ENCODE measurements at regions not wholly inside any gene's neighbourhood (a gene's known extent, or its start where the extent isn't known, plus 50 kb on each side); places are given as distances from the start of the nearest gene placed in this dataset.

DNA sequence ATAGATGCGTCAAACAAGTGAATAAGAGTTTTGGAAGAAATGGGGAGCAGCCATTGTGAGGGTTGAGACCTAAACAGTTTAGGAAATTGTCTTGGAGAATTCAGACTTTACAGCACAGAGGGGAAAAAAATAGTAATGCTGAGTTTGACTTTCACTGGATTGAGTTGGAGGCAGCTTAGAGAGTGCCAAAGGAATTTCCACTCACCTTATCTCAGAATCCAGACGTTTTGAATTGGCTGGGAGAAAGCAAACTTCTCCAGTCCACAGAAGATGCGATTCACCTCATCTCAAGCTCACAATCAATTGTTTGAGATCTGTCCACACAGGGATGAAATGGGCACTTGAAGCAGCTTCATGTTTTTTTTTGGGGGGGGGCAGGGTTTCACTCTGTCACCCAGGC lies 663.5 kb upstream of the SALL1 start:
- DNase-seq (ENCODE audit: extremely low read depth, low read depth), result no peak
- TF ChIP-seq, protein P1, sequence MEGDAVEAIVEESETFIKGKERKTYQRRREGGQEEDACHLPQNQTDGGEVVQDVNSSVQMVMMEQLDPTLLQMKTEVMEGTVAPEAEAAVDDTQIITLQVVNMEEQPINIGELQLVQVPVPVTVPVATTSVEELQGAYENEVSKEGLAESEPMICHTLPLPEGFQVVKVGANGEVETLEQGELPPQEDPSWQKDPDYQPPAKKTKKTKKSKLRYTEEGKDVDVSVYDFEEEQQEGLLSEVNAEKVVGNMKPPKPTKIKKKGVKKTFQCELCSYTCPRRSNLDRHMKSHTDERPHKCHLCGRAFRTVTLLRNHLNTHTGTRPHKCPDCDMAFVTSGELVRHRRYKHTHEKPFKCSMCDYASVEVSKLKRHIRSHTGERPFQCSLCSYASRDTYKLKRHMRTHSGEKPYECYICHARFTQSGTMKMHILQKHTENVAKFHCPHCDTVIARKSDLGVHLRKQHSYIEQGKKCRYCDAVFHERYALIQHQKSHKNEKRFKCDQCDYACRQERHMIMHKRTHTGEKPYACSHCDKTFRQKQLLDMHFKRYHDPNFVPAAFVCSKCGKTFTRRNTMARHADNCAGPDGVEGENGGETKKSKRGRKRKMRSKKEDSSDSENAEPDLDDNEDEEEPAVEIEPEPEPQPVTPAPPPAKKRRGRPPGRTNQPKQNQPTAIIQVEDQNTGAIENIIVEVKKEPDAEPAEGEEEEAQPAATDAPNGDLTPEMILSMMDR (IDR thresholded peaks at IDR 0.05; ENCODE audit: low read depth, low read length, missing control alignments), result no peak
- no peak overlapping the region for H3K4me3 ChIP-seq (replicated peaks; ENCODE audit: low read depth, low read length)

DNA sequence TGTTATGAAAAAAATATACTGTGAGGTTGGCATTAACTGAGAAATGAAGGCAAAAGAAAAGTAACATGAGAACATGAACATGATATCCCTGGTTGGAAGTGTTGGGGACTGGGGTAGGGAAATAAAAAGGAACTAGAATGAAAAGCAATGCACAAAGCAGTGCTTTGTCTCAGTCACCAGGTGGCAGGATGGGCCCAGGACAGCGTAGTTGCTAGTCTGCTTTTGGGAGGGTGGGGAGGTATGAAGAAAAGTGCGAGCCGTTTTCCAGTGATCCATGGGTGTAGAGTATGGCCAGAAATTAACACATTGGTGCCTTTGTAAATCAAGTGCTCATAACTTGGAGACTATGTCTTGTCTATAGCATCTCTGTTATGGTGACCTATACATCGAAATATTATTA lies 662.5 kb upstream of the SALL1 start:
- H3K4me3 ChIP-seq (replicated peaks; ENCODE audit: low read depth, low read length), result no peak overlapping the region
- no peak for DNase-seq (ENCODE audit: extremely low read depth, low read depth)
- TF ChIP-seq, protein P1 (IDR thresholded peaks at IDR 0.05; ENCODE audit: low read depth, low read length, missing control alignments), result peak; percentile 12

DNA sequence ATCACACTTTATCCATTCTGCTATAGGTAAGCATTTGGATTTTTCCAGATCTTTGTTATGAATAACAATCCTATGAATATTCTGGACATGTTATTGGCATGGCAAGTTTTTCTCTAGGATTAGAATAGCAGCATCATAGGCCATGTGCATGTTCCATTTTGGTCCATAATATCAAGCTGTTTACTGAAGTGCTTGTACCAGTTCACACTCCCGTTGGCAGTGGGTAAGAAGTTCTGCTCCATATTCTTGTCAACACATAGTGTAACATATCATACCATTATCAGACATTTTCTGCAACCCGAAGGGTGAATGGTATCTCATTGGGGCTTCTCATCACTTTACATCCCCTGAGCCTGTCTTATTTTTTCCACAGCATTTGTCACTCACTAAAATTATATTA lies 661.9 kb upstream of the SALL1 start:
- H3K4me3 ChIP-seq (replicated peaks; ENCODE audit: low read depth, low read length), result no peak overlapping the region
- no peak for DNase-seq (ENCODE audit: extremely low read depth, low read depth)
- TF ChIP-seq, protein P1 (IDR thresholded peaks at IDR 0.05; ENCODE audit: low read depth, low read length, missing control alignments), result no peak

DNA sequence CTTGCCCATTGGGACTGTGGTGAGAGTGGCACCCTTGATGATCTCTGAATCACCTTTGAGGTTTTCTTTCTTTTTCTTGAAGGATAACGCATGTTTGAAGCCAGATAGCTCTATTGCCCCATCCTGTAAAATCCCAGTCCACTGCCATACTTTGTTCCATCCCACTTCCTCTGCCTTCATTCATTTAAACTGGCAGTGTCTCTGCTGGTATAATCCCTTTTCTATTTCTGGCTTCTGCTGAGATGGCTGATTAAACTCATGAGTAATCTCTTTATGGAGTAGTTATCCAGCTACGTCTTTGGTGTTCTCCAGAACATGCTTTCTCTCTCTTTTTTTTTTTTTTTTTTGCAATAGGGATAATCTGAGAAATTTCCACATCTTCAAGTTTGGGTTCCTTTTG lies 656.5 kb upstream of the SALL1 start:
- no peak overlapping the region for H3K4me3 ChIP-seq (replicated peaks; ENCODE audit: low read depth, low read length)
- TF ChIP-seq, protein P1 (IDR thresholded peaks at IDR 0.05; ENCODE audit: low read depth, low read length, missing control alignments), result no peak
- DNase-seq (ENCODE audit: extremely low read depth, low read depth), result no peak

DNA sequence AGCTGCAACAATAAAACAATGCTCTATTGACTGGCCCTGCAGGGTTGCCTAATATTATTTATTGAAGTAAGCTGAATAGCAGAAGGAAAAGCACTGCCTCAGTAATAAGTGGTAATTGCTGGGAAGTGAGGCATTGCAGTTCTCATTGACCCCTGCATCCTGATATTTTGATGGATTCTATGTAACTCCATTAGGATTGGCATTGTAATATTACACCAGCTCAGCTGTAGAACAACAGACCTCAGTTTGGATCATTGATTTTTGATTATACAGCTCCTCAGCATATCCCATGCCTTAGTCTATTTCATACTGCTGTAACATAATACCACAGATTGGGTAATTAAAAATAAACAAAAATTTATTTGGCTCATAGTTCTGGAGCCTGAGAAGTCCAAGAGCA lies 650.6 kb upstream of the SALL1 start:
- DNase-seq (ENCODE audit: extremely low read depth, low read depth), result no peak
- H3K4me3 ChIP-seq (replicated peaks; ENCODE audit: low read depth, low read length), result no peak overlapping the region
- TF ChIP-seq, protein P1 (IDR thresholded peaks at IDR 0.05; ENCODE audit: low read depth, low read length, missing control alignments), result no peak

DNA sequence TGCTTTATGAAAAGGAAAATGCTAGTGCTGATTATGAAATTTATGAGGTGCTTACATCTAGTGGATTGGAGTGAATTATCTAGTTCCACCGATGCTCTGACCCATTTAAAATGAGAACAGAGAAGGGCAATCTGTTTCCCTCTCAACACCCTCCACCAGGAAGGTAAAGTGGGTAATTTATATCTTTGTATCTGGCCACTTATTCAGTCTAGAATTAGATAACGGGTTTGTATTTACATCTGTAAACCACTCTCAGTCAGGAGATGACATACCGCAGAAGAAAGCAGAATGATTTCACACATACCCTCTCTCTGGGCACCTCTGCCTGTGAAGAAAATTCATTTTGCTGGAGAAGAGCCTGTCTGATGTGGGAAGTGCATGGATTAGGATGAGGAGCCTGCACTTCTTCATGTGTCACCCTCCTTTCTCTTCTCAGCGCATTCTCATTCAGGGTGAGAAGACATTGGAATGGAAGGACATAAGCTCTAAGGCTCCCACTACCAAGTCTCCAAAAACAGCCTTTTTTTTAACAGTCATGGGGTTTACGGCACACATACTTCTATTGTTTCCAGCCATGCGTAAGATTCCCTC lies 646.7 kb upstream of the SALL1 start:
- TF ChIP-seq, protein P1 (IDR thresholded peaks at IDR 0.05; ENCODE audit: low read depth, low read length, missing control alignments), result no peak
- no peak for DNase-seq (ENCODE audit: extremely low read depth, low read depth)

DNA sequence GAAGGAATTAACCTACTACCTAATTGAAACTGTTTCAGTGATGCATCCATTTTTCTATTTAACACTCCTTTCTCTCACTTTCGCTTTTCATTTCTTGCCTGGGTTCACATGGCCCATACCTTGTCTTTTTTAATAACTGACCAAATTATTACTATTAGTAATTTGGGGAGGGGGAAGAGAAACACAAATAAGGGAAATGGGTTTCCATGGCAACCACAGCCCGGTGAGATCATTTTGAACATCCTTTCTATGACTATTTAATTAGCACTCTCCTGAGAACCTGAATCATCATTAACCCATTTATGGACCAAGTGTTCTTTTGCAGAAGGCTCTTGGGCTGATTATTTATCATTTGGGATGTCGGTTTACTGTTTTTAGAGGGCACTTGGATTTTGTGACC lies 628.2 kb upstream of the SALL1 start:
- TF ChIP-seq, protein P1 (IDR thresholded peaks at IDR 0.05; ENCODE audit: low read depth, low read length, missing control alignments), result no peak

More for the DNA sequence above, 646.7 kb upstream of the SALL1 start:
- H3K4me3 ChIP-seq (replicated peaks; ENCODE audit: low read depth, low read length), result no peak overlapping the region

More for the DNA sequence above, 628.2 kb upstream of the SALL1 start:
- no peak for DNase-seq (ENCODE audit: extremely low read depth, low read depth)
- no peak overlapping the region for H3K4me3 ChIP-seq (replicated peaks; ENCODE audit: low read depth, low read length)

Measured in HFF-Myc (cell line).